ENCODE measurements at regions not wholly inside any gene's neighbourhood (a gene's known extent, or its start where the extent isn't known, plus 50 kb on each side); places are given as distances from the start of the nearest gene placed in this dataset.

GRCh38 chr18:42614619-42615293 lies 500.7 kb downstream of the RIT2 start:
- no peak for TF ChIP-seq CTCF (IDR thresholded peaks at IDR 0.05; ENCODE audit: insufficient read depth, low read length, severe bottlenecking)
- Histone ChIP-seq H3K36me3 (ENCODE audit: control insufficient read depth, insufficient read depth, low read length) (no peaks in the 10 kb centered on the region), H3K27me3 (ENCODE audit: control insufficient read depth, insufficient read depth, low read length) (no peaks in the 10 kb centered on the region), H3K4me3 (ENCODE audit: low read depth, low read length) (no peak overlapping the region)
- no peak for FAIRE-seq
- DNase-seq (ENCODE audit: low read depth), result no peak

DNA sequence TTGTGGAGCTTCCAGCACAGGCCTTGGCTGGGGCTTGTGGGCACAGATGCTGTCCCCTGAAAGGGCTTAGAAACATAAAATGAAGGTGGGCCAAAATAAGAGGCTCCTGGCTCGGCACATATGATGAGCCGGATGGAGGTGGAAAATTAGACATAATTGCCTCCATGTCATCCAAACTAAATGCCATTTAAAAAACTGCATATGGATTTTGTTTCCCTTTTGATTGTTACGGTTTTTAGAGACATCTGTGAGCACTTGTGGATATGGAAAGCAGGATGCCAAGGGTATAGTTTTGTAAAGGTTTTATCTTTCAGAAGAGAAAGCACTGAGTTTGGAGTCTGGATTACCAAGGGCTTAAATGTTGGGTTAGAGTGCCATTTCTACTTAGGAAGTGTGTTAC lies 498.3 kb downstream of the RIT2 start:
- DNase-seq (ENCODE audit: low read depth), result no peak
- H3K36me3 ChIP-seq (ENCODE audit: control insufficient read depth, insufficient read depth, low read length), result no peaks in the 10 kb centered on the region
- H3K27me3 ChIP-seq (ENCODE audit: control insufficient read depth, insufficient read depth, low read length), result no peaks in the 10 kb centered on the region
- no peak overlapping the region for H3K4me3 ChIP-seq (ENCODE audit: low read depth, low read length)
- FAIRE-seq, result no peak
- TF ChIP-seq CTCF (IDR thresholded peaks at IDR 0.05; ENCODE audit: insufficient read depth, low read length, severe bottlenecking), result no peak

DNA sequence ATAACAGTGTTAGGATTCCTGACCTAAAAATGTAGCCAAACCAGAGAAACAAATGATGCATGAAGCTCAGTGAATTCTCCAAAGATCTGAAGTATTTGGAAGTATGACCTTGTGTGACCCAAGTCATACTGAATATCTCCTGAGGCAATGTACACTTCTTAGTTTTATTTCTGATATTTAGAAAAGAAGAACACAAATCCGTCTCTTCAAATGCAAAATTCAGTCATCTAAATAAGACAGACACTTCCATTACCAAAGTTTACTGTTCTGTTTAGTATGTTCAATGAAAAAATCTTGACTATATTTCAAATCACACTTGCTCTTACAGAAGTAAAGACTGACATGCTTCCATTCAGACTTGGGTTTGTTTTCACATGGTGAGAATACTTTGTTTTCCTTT lies 495.7 kb downstream of the RIT2 start:
- Histone ChIP-seq H3K4me3 (ENCODE audit: low read depth, low read length) (no peak overlapping the region), H3K27me3 (ENCODE audit: control insufficient read depth, insufficient read depth, low read length) (no peaks in the 10 kb centered on the region), H3K36me3 (ENCODE audit: control insufficient read depth, insufficient read depth, low read length) (no peaks in the 10 kb centered on the region)
- DNase-seq (ENCODE audit: low read depth), result no peak
- FAIRE-seq, result no peak
- no peak for TF ChIP-seq CTCF (IDR thresholded peaks at IDR 0.05; ENCODE audit: insufficient read depth, low read length, severe bottlenecking)

DNA sequence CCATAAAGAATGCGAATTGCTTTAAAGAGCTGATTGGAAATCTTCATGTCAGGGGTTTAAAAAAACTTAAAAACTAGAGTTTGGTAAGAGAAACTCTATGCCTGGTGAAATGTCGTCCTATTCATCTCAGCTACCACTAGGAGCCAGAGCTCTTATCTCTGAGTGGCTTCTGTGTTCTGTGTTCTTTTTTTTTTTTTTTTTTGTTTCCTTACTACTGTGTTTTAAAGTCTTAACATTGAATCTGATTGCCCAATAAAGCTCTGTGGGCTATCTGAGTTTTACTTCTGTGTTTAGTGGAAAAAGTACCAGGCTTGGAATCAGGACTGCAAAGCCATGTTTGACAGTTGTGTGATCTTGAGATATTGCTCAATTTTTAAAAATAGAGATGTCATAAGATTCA lies 494.8 kb downstream of the RIT2 start:
- TF ChIP-seq CTCF (IDR thresholded peaks at IDR 0.05; ENCODE audit: insufficient read depth, low read length, severe bottlenecking), result no peak
- no peak for FAIRE-seq
- DNase-seq (ENCODE audit: low read depth), result no peak
- Histone ChIP-seq H3K27me3 (ENCODE audit: control insufficient read depth, insufficient read depth, low read length) (no peaks in the 10 kb centered on the region), H3K4me3 (ENCODE audit: low read depth, low read length) (no peak overlapping the region), H3K36me3 (ENCODE audit: control insufficient read depth, insufficient read depth, low read length) (no peaks in the 10 kb centered on the region)

DNA sequence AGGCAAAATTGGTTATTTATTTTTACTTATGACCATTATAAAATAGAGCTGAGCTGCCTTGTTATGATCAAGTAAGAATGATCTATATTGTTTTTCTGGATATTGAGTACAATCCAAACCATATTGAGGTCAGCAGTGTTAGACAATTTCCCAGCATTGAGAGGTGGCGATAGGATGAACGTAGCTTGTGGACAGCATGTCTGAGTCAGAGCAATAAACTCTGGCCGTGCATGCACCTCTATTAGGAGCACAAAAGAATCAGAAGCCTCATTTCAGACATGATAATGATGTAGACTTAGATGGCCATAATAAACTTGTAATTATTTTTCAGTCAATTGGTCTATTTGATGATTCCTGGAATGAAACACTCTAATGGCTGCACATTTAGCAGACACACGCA lies 491.6 kb downstream of the RIT2 start:
- H3K4me3 ChIP-seq (ENCODE audit: low read depth, low read length), result no peak overlapping the region
- no peaks in the 10 kb centered on the region for H3K36me3 ChIP-seq (ENCODE audit: control insufficient read depth, insufficient read depth, low read length)
- no peak for DNase-seq (ENCODE audit: low read depth)
- FAIRE-seq, result no peak
- H3K27me3 ChIP-seq (ENCODE audit: control insufficient read depth, insufficient read depth, low read length), result no peaks in the 10 kb centered on the region
- no peak for TF ChIP-seq CTCF (IDR thresholded peaks at IDR 0.05; ENCODE audit: insufficient read depth, low read length, severe bottlenecking)

GRCh38 chr18:42632801-42633200 lies 482.7 kb downstream of the RIT2 start:
- no peaks in the 10 kb centered on the region for H3K27me3 ChIP-seq (ENCODE audit: control insufficient read depth, insufficient read depth, low read length)
- H3K4me3 ChIP-seq (ENCODE audit: low read depth, low read length), result no peak overlapping the region
- H3K36me3 ChIP-seq (ENCODE audit: control insufficient read depth, insufficient read depth, low read length), result no peaks in the 10 kb centered on the region
- DNase-seq (ENCODE audit: low read depth) (no peak), FAIRE-seq (no peak)
- no peak for TF ChIP-seq CTCF (IDR thresholded peaks at IDR 0.05; ENCODE audit: insufficient read depth, low read length, severe bottlenecking)

All from bronchial epithelial cell (primary cell).